HepG2 (cell line): ENCODE measurements at regions not wholly inside any gene's neighbourhood (a gene's known extent, or its start where the extent isn't known, plus 50 kb on each side); places are given as distances from the start of the nearest gene placed in this dataset.
A peak's percentile ranks its signal among the peaks of the same experiment; 100 is the strongest.

Experiments used
- AGO2 ChIP-seq: fragments of 200-400 bp; formaldehyde crosslinking; optimal IDR thresholded peaks from 2 replicates; pipeline ENCODE3; 2017; ENCODE audit warnings: mild to moderate bottlenecking, low read depth, low read length, moderate library complexity
- AHR ChIP-seq: IDR thresholded peaks from 2 replicates; pipeline ENCODE4 v1.6.1; 2018; ENCODE audit warnings: missing genetic modification reagents, missing compliant biosample characterization
- ELF4 ChIP-seq: sonication (generic); formaldehyde crosslinking; IDR thresholded peaks from 2 replicates; pipeline ENCODE4 v1.5.0; 2020; ENCODE audit warnings: missing genetic modification reagents, mild to moderate bottlenecking, moderate library complexity, borderline replicate concordance
- FOXA3 ChIP-seq: IDR thresholded peaks from 2 replicates; pipeline ENCODE4 v1.6.1; 2016; ENCODE audit warnings: missing genetic modification reagents, missing compliant biosample characterization
- GATA4 ChIP-seq: sonication (generic); IDR thresholded peaks from 2 replicates; pipeline ENCODE4 v1.6.1; 2016; ENCODE audit warnings: antibody characterized with exemption, low read depth, borderline replicate concordance
- JUNB ChIP-seq: sonication (generic); formaldehyde crosslinking; IDR thresholded peaks from 2 replicates; pipeline ENCODE4 v1.8.0; 2022; ENCODE audit warnings: missing genetic modification reagents, mild to moderate bottlenecking, borderline replicate concordance
- KDM3A ChIP-seq: IDR thresholded peaks from 2 replicates; pipeline ENCODE4 v1.6.1; 2018; ENCODE audit warnings: low read depth, missing compliant biosample characterization
- KMT2A ChIP-seq: sonication (generic); formaldehyde crosslinking; IDR thresholded peaks from 2 replicates; pipeline ENCODE4 v1.4.0; 2020; ENCODE audit warnings: missing genetic modification reagents
- NCOA5 ChIP-seq: sonication (generic); formaldehyde crosslinking; IDR thresholded peaks from 2 replicates; pipeline ENCODE4 v1.4.0; 2020; ENCODE audit warnings: missing genetic modification reagents
- NR3C1 ChIP-seq: sonication (generic); formaldehyde crosslinking; IDR thresholded peaks from 2 replicates; pipeline ENCODE4 v1.4.0; 2020; ENCODE audit warnings: missing genetic modification reagents
- PAXIP1 ChIP-seq: sonication (generic); formaldehyde crosslinking; conservative IDR thresholded peaks from 2 replicates; pipeline ENCODE4 v1.4.0; 2020; ENCODE audit warnings: mild to moderate bottlenecking, missing genetic modification reagents, moderate library complexity
- PCBP2 ChIP-seq: fragments of 200-400 bp; formaldehyde crosslinking; optimal IDR thresholded peaks from 2 replicates; pipeline ENCODE3; 2018; ENCODE audit warnings: low read length, low read depth; ENCODE audit not compliant: poor library complexity, severe bottlenecking
- RERE ChIP-seq: IDR thresholded peaks from 2 replicates; pipeline ENCODE4 v1.6.1; 2016; ENCODE audit warnings: low read depth, missing genetic modification reagents, missing compliant biosample characterization
- RFXANK ChIP-seq: IDR thresholded peaks from 2 replicates; pipeline ENCODE4 v1.6.1; 2016
- SKI ChIP-seq: fragments of 450-650 bp; IDR thresholded peaks from one replicate; pipeline ENCODE4 v1.6.1; 2018; ENCODE audit warnings: mild to moderate bottlenecking; ENCODE audit not compliant: partially characterized antibody
- SOX5 ChIP-seq: IDR thresholded peaks from 2 replicates; pipeline ENCODE4 v1.6.1; 2016; ENCODE audit warnings: borderline replicate concordance
- TMF1 ChIP-seq: sonication (generic); formaldehyde crosslinking; IDR thresholded peaks from 2 replicates; pipeline ENCODE4 v1.8.1; 2022; ENCODE audit warnings: low read depth, missing genetic modification reagents
- YEATS4 ChIP-seq: sonication (generic); formaldehyde crosslinking; IDR thresholded peaks from 2 replicates; pipeline ENCODE4 v1.4.0; 2020; ENCODE audit warnings: missing genetic modification reagents, borderline replicate concordance
- ZBTB34 ChIP-seq: sonication (generic); formaldehyde crosslinking; IDR thresholded peaks from 2 replicates; pipeline ENCODE4 v1.8.0; 2022; ENCODE audit warnings: mild to moderate bottlenecking, missing genetic modification reagents
- ZMYM3 ChIP-seq: sonication (generic); formaldehyde crosslinking; IDR thresholded peaks from 2 replicates; pipeline ENCODE4 v1.5.1; 2020; ENCODE audit warnings: mild to moderate bottlenecking, missing genetic modification reagents
- ZNF225 ChIP-seq: sonication (generic); formaldehyde crosslinking; IDR thresholded peaks from 2 replicates; pipeline ENCODE4 v1.4.0; 2020; ENCODE audit warnings: mild to moderate bottlenecking, missing genetic modification reagents

GRCh38 chrX:39772057-39772832 is 325.5 kb downstream of the BCOR start (continued):
- TF ChIP-seq AGO2, result no peak
- no peak for TF ChIP-seq AHR
- TF ChIP-seq JUNB (CRISPR knock-in tag), result no peak
- no peak for TF ChIP-seq NCOA5 (CRISPR knock-in tag)
- no peak for TF ChIP-seq NR3C1
- TF ChIP-seq PAXIP1 (CRISPR knock-in tag), result peak; percentile 57
- no peak for TF ChIP-seq PCBP2
- 0 out of 2 replicates have a peak, but pooled peaks have one; percentile 30 for TF ChIP-seq GATA4
- TF ChIP-seq ZNF225 (CRISPR knock-in tag), result no peak
- peak; percentile 31 for TF ChIP-seq SKI
- peak; percentile 71 for TF ChIP-seq RERE (CRISPR knock-in tag)
- no peak for TF ChIP-seq YEATS4 (CRISPR knock-in tag)
- TF ChIP-seq ZBTB34 (CRISPR knock-in tag), result no peak
- TF ChIP-seq KMT2A (CRISPR knock-in tag), result no peak
- no peak for TF ChIP-seq ELF4 (CRISPR knock-in tag)
- peak; percentile 52; the same call in 1 of the 2 replicates for TF ChIP-seq SOX5 (CRISPR knock-in tag)
- TF ChIP-seq TMF1 (CRISPR knock-in tag), result no peak
- no peak for TF ChIP-seq KDM3A (CRISPR knock-in tag)
- no peak for TF ChIP-seq ZMYM3
- TF ChIP-seq FOXA3 (CRISPR knock-in tag), result peak; percentile 81
- TF ChIP-seq RFXANK, result no peak
